ENCODE measurements at regions not wholly inside any gene's neighbourhood (a gene's known extent, or its start where the extent isn't known, plus 50 kb on each side); places are given as distances from the start of the nearest gene placed in this dataset.

DNA sequence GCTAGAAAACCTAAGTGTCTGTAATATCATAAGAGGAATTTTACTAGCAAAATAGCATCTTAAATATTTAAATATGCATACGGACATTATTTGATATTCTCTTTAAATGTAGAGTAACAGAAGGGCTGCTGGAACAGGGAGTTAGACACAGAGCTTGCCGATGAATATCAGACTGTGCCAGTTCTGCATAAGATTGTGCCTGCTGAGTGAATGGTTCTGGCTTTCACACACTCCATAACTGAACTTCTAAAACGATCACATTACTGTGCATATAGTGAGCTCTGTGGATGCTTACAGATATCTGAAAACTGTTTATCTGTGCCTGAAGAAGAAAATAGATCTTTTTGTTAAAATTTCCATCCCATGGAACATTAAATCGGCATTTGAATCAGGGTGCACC is 867.4 kb upstream of the PCDH10 start:
- no peak overlapping the region for H3K9ac ChIP-seq (ENCODE audit: extremely low read depth, insufficient read length, low read length)
- no peak overlapping the region for H4K91ac ChIP-seq (ENCODE audit: insufficient read length, low read depth, low read length)
- H2BK120ac ChIP-seq (ENCODE audit: low read depth, low read length, poor library complexity, severe bottlenecking) = no peak overlapping the region
- no peak for DNase-seq
- no CpG with 5 or more reads among the region's 4 CpGs for WGBS (ENCODE audit: extremely low coverage, insufficient read length, low lambda C conversion rate)
- TF ChIP-seq CTCF (conservative IDR thresholded peaks at IDR 0.05) = no peak
- no peak overlapping the region for H2AFZ ChIP-seq (ENCODE audit: low read length)
- no peak overlapping the region for H3K27ac ChIP-seq (ENCODE audit: insufficient read length, low read depth, low read length)
- H3K4ac ChIP-seq (ENCODE audit: low read depth, low read length) = no peak overlapping the region
- Mint-ChIP-seq H3K27ac (no peak overlapping the region; a peak in 1 of 7 replicates), H3K9me3 (peaks cover 22 to 28% of the 10 kb centered on the region in 2 experiments), H3K4me1 (peaks cover 5 to 6% of the 10 kb centered on the region in 2 experiments), H3K36me3 (ENCODE audit: insufficient read depth in 1 of 3, low read depth in 3 of 3) (peaks cover 22 to 40% (median 25%) of the 10 kb centered on the region in 3 experiments), H3K27me3 (ENCODE audit: low read depth) (no peaks in the 10 kb centered on the region), H3K4me3 (no peak overlapping the region)
- H3K79me1 ChIP-seq (ENCODE audit: insufficient read depth, low read depth, low read length, poor library complexity, severe bottlenecking) = no peaks in the 10 kb centered on the region
- no peak overlapping the region for H3K56ac ChIP-seq (ENCODE audit: insufficient read length, low read depth, low read length)
- no peak overlapping the region for H3K4me2 ChIP-seq (ENCODE audit: insufficient read depth, insufficient read length, low read length)
- no peaks in the 10 kb centered on the region for H3K23me2 ChIP-seq (ENCODE audit: insufficient read length, low read depth, low read length, poor library complexity, severe bottlenecking)
- H3K9me3 ChIP-seq (ENCODE audit: control insufficient read depth, low read depth, low read length) = peaks cover 3% of the 10 kb centered on the region
- H3T11ph ChIP-seq (ENCODE audit: low read length) = no peak overlapping the region
- H4K20me1 ChIP-seq (ENCODE audit: control insufficient read depth, insufficient read depth, insufficient read length) = no peaks in the 10 kb centered on the region
- H2BK15ac ChIP-seq (ENCODE audit: low read depth, low read length) = no peak overlapping the region
- no peak overlapping the region for H2BK20ac ChIP-seq (ENCODE audit: low read depth, low read length, poor library complexity, severe bottlenecking)
- H3K27me3 ChIP-seq (ENCODE audit: insufficient read depth, low read length) = no peaks in the 10 kb centered on the region
- H2BK5ac ChIP-seq (ENCODE audit: insufficient read length, low read length) = no peak overlapping the region
- H2AK5ac ChIP-seq (ENCODE audit: insufficient read length, low read length) = no peak overlapping the region
- H2BK12ac ChIP-seq (ENCODE audit: insufficient read length, low read depth, low read length) = no peak overlapping the region
- H3K18ac ChIP-seq (ENCODE audit: insufficient read length, low read depth, low read length) = no peak overlapping the region
- H3K14ac ChIP-seq (ENCODE audit: insufficient read depth, low read length) = no peak overlapping the region
- no peak overlapping the region for H4K5ac ChIP-seq (ENCODE audit: insufficient read length, low read depth, low read length)
- no peak overlapping the region for H3K23ac ChIP-seq (ENCODE audit: insufficient read length, low read depth, low read length)
- no peaks in the 10 kb centered on the region for H3K4me1 ChIP-seq (ENCODE audit: insufficient read depth, low read length)
- H3K79me2 ChIP-seq (ENCODE audit: insufficient read depth, low read length) = no peaks in the 10 kb centered on the region
- H4K8ac ChIP-seq (replicated peaks; ENCODE audit: insufficient read length, low read depth, low read length) = no peak overlapping the region
